NB4 (cell line): ENCODE measurements at regions not wholly inside any gene's neighbourhood (a gene's known extent, or its start where the extent isn't known, plus 50 kb on each side); places are given as distances from the start of the nearest gene placed in this dataset.

Experiments
- MYC ChIP-seq: IDR thresholded peaks from 2 replicates; pipeline ENCODE4 v1.6.1; 2011; ENCODE audit warnings: low read depth, low read length
- POLR2A ChIP-seq: IDR thresholded peaks from 2 replicates; pipeline ENCODE4 v1.6.1; 2011; ENCODE audit warnings: mild to moderate bottlenecking; ENCODE audit not compliant: insufficient read length; ENCODE audit errors: extremely low read depth
- TF ChIP-seq, protein P1 (sequence below): IDR thresholded peaks from one replicate; pipeline ENCODE4 v1.5.1; 2012; ENCODE audit warnings: low read depth, low read length
- TF ChIP-seq, protein P2 (sequence below): IDR thresholded peaks from 2 replicates; pipeline ENCODE4 v1.6.1; 2011; ENCODE audit warnings: low read depth, low read length

DNA sequence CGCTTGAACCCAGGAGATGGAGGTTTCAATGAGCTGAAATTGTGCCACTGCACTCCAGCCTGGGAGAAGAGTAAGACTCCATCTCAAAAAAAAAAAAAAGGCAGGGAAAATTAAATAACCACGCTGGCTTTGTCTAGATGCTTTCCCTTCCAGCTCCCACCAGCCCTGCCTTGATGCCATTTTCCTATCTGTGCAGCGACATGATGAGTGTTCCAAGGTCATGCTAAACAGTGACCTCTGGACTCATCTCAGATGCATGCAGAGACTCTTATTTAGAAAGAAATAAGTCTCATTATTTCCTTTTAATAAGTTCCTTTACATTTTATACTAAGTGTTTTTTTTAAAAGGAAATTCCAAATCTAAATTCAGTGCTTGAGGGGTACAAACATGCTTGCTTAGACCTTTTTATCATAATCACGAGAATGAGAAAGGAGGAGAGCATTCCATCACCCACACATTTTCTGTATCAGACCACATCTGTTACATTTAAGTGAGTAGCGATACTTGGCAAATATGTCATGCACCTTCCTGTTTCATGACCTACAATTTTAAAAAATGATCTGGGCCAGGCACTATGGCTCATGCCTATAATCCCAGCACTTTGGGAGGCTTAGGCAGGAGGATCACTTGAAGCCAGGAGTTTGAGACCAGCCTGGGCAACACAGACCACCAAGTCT, 101.1 kb upstream of the RREB1 start:
- TF ChIP-seq POLR2A (no peak), MYC (no peak)
- TF ChIP-seq, protein P1, sequence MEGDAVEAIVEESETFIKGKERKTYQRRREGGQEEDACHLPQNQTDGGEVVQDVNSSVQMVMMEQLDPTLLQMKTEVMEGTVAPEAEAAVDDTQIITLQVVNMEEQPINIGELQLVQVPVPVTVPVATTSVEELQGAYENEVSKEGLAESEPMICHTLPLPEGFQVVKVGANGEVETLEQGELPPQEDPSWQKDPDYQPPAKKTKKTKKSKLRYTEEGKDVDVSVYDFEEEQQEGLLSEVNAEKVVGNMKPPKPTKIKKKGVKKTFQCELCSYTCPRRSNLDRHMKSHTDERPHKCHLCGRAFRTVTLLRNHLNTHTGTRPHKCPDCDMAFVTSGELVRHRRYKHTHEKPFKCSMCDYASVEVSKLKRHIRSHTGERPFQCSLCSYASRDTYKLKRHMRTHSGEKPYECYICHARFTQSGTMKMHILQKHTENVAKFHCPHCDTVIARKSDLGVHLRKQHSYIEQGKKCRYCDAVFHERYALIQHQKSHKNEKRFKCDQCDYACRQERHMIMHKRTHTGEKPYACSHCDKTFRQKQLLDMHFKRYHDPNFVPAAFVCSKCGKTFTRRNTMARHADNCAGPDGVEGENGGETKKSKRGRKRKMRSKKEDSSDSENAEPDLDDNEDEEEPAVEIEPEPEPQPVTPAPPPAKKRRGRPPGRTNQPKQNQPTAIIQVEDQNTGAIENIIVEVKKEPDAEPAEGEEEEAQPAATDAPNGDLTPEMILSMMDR = no peak
- TF ChIP-seq, protein P2, sequence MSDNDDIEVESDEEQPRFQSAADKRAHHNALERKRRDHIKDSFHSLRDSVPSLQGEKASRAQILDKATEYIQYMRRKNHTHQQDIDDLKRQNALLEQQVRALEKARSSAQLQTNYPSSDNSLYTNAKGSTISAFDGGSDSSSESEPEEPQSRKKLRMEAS = no peak
